ENCODE measurements at regions not wholly inside any gene's neighbourhood (a gene's known extent, or its start where the extent isn't known, plus 50 kb on each side); places are given as distances from the start of the nearest gene placed in this dataset.

GRCh38 chr13:38013676-38014075, 144.1 kb upstream of the TRPC4 start:
- TF ChIP-seq CTCF (IDR thresholded peaks at IDR 0.05) (no peak), ZFX (IDR thresholded peaks at IDR 0.05; ENCODE audit: borderline replicate concordance) (no peak)

All from 22Rv1 (cell line).